PC-9 (cell line): ENCODE measurements at regions not wholly inside any gene's neighbourhood (a gene's known extent, or its start where the extent isn't known, plus 50 kb on each side); places are given as distances from the start of the nearest gene placed in this dataset.

Experiments
- BruUV-seq: library from RNA; stranded (reverse); fragments of 400-500 nt; replicated peaks from 2 replicates; lab custom pipeline; 2021; lab: Mats Ljungman, UMichigan
- CTCF ChIA-PET: fragments of 300-600 bp; sonication (Branson Sonifier 250); formaldehyde crosslinking; loops from one replicate; lab custom pipeline; 2022; ENCODE audit warnings: antibody characterized with exemption; lab: Charles Lee
- POLR2A ChIA-PET: fragments of 300-600 bp; sonication (Branson Sonifier 250); formaldehyde crosslinking; loops from one replicate; lab custom pipeline; 2022; ENCODE audit warnings: antibody characterized with exemption; ENCODE audit not compliant: unreplicated experiment; lab: Charles Lee
- DNase-seq, 2 experiments: peaks; one replicate each; pipeline versions ENCODE4 v3.0.0 to v3.0.0-alpha.2; 2015 to 2022; ENCODE audit warnings: mixed read lengths in 1 of 2
- H2AFZ ChIP-seq: fragments of 200-600 bp; sonication (generic); 2 replicates; pipeline ENCODE4 v1.8.1; 2017; ENCODE audit warnings: antibody characterized with exemption
- H3F3A ChIP-seq: fragments of 200-600 bp; sonication (generic); 2 replicates; pipeline ENCODE4 v1.8.1; 2017; ENCODE audit warnings: antibody characterized with exemption, mild to moderate bottlenecking, low read depth; ENCODE audit not compliant: insufficient read depth
- H3K27ac ChIP-seq: fragments of 200-600 bp; sonication (generic); 2 replicates; pipeline ENCODE4 v1.6.1; 2016; ENCODE audit warnings: mixed run types
- H3K27me3 ChIP-seq: fragments of 200-600 bp; sonication (generic); 2 replicates; pipeline ENCODE4 v1.6.1; 2016; ENCODE audit warnings: low read depth, mixed run types; ENCODE audit not compliant: insufficient read depth
- H3K36me3 ChIP-seq: fragments of 200-600 bp; sonication (generic); 2 replicates; pipeline ENCODE4 v1.6.1; 2016; ENCODE audit warnings: low read depth, mixed run types
- H3K4me1 ChIP-seq: fragments of 200-600 bp; sonication (generic); replicated peaks from 2 replicates; pipeline ENCODE4 v1.6.1; 2016; ENCODE audit warnings: mixed run types; ENCODE audit not compliant: insufficient read depth
- H3K4me2 ChIP-seq: fragments of 200-600 bp; sonication (generic); 2 replicates; pipeline ENCODE4 v1.6.1; 2017; ENCODE audit warnings: mixed run types
- H3K4me3 ChIP-seq: fragments of 200-600 bp; sonication (generic); 2 replicates; pipeline ENCODE4 v1.6.1; 2016; ENCODE audit warnings: mixed run types
- H3K79me2 ChIP-seq: fragments of 200-600 bp; sonication (generic); 2 replicates; pipeline ENCODE4 v1.6.1; 2017; ENCODE audit warnings: low read depth, mixed run types
- H3K9me2 ChIP-seq: fragments of 200-600 bp; sonication (generic); 2 replicates; pipeline ENCODE4 v1.8.1; 2017; ENCODE audit warnings: mild to moderate bottlenecking; ENCODE audit not compliant: insufficient read depth
- H3K9me3 ChIP-seq: fragments of 200-600 bp; sonication (generic); 2 replicates; pipeline ENCODE4 v1.8.1; 2016; ENCODE audit warnings: low read depth; ENCODE audit not compliant: insufficient read depth
- H4K20me1 ChIP-seq: fragments of 200-600 bp; sonication (generic); 2 replicates; pipeline ENCODE4 v1.8.1; 2017; ENCODE audit not compliant: insufficient read depth
- CTCF ChIP-seq: fragments of 200-600 bp; sonication (generic); conservative IDR thresholded peaks from 2 replicates; pipeline ENCODE4 v1.6.1; 2017; ENCODE audit warnings: mixed run types, antibody characterized with exemption, mild to moderate bottlenecking, moderate library complexity
- EZH2 ChIP-seq: fragments of 200-600 bp; sonication (generic); IDR thresholded peaks from 2 replicates; pipeline ENCODE4 v1.8.0; 2017; ENCODE audit warnings: antibody characterized with exemption, low read depth
- intact Hi-C: fragments of 100-400 bp; cut with micrococcal nuclease; formaldehyde crosslinking; loops from one replicate; pipeline ENCODE4 v1.10.0; 2022; ENCODE audit not compliant: unreplicated experiment

- intact Hi-C loops = no loop called here
- H3K36me3 ChIP-seq = no peaks in the 10 kb centered on the region
- no TSS peak for BruUV-seq
- peaks cover 15% of the 10 kb centered on the region for H3F3A ChIP-seq
- H2AFZ ChIP-seq = no peak overlapping the region
- no peak overlapping the region for H3K4me3 ChIP-seq
- H3K27ac ChIP-seq = peak overlapping the region; percentile 48
- H3K79me2 ChIP-seq = no peaks in the 10 kb centered on the region
- no peak for TF ChIP-seq EZH2
- TF ChIP-seq CTCF = no peak
- DNase-seq = peak; percentile 44 to 87
- POLR2A ChIA-PET = no interaction called here
- no peaks in the 10 kb centered on the region for H3K27me3 ChIP-seq
- CTCF ChIA-PET = interaction anchor here (0.6 kb wide), 1 partner anchor 77 kb away, joined by 4 read pairs; no protein-coding TSS in a partner anchor
- peak overlapping the region; percentile 10 for H3K4me2 ChIP-seq
- H3K9me2 ChIP-seq = no peaks in the 10 kb centered on the region
- peaks cover 21% of the 10 kb centered on the region for H3K4me1 ChIP-seq
- H3K9me3 ChIP-seq = no peaks in the 10 kb centered on the region
- no peaks in the 10 kb centered on the region for H4K20me1 ChIP-seq
These were observed 143.9 kb upstream of the STC2 start for GRCh38 chr5:173472164-173472563.

GRCh38 chr5:173468821-173469251, 140.6 kb upstream of the STC2 start:
- BruUV-seq = no TSS peak
- Histone ChIP-seq H3K79me2 (no peaks in the 10 kb centered on the region), H4K20me1 (no peaks in the 10 kb centered on the region), H3K4me2 (no peak overlapping the region), H3K9me2 (no peaks in the 10 kb centered on the region), H3F3A (peaks cover 15% of the 10 kb centered on the region), H3K36me3 (no peaks in the 10 kb centered on the region), H3K4me3 (no peak overlapping the region), H3K4me1 (peaks cover 21% of the 10 kb centered on the region), H2AFZ (no peak overlapping the region), H3K27me3 (no peaks in the 10 kb centered on the region), H3K9me3 (peaks cover 17% of the 10 kb centered on the region), H3K27ac (no peak overlapping the region)
- POLR2A ChIA-PET = no interaction called here
- intact Hi-C loops = no loop called here
- DNase-seq = peak in 1 of 2 experiments; percentile 9
- CTCF ChIA-PET = no interaction called here
- TF ChIP-seq CTCF (no peak), EZH2 (no peak)

GRCh38 chr5:173466227-173466626, 138.0 kb upstream of the STC2 start:
- ChIA-PET POLR2A (no interaction called here), CTCF (no interaction called here)
- Histone ChIP-seq H3K9me2 (no peaks in the 10 kb centered on the region), H3K4me2 (no peak overlapping the region), H4K20me1 (no peaks in the 10 kb centered on the region), H3K27me3 (no peaks in the 10 kb centered on the region), H2AFZ (no peak overlapping the region), H3K4me1 (peaks cover under 1% of the 10 kb centered on the region; the same call in 1 of the 2 replicates), H3K79me2 (no peaks in the 10 kb centered on the region), H3K27ac (no peak overlapping the region), H3K36me3 (no peaks in the 10 kb centered on the region), H3F3A (no peaks in the 10 kb centered on the region), H3K4me3 (no peak overlapping the region), H3K9me3 (peaks cover 17% of the 10 kb centered on the region)
- peak in 1 of 2 experiments; percentile 30 for DNase-seq
- BruUV-seq = no TSS peak
- no peak for TF ChIP-seq CTCF
- no peak for TF ChIP-seq EZH2
- intact Hi-C loops = no loop called here
